ENCODE measurements at regions not wholly inside any gene's neighbourhood (a gene's known extent, or its start where the extent isn't known, plus 50 kb on each side); places are given as distances from the start of the nearest gene placed in this dataset.

- TF ChIP-seq RAD21 (IDR thresholded peaks at IDR 0.05; ENCODE audit: low read length) (no peak), SIN3A (IDR thresholded peaks at IDR 0.05; ENCODE audit: borderline replicate concordance, low read depth, low read length) (no peak), NRF1 (IDR thresholded peaks at IDR 0.05; ENCODE audit: low read depth, low read length) (no peak), MEF2A (IDR thresholded peaks at IDR 0.05; ENCODE audit: borderline replicate concordance, low read depth) (no peak), FOSL2 (IDR thresholded peaks at IDR 0.05; ENCODE audit: borderline replicate concordance, low read depth) (no peak), CTCF (IDR thresholded peaks at IDR 0.05) (no peak), FOXM1 (IDR thresholded peaks at IDR 0.05; ENCODE audit: low read depth) (no peak), JUND (IDR thresholded peaks at IDR 0.05) (no peak), SMC3 (IDR thresholded peaks at IDR 0.05; ENCODE audit: low read depth, low read length) (no peak), ELF1 (IDR thresholded peaks at IDR 0.05) (no peak), GABPA (IDR thresholded peaks at IDR 0.05; ENCODE audit: low read depth) (no peak)
- TF ChIP-seq, protein P1, sequence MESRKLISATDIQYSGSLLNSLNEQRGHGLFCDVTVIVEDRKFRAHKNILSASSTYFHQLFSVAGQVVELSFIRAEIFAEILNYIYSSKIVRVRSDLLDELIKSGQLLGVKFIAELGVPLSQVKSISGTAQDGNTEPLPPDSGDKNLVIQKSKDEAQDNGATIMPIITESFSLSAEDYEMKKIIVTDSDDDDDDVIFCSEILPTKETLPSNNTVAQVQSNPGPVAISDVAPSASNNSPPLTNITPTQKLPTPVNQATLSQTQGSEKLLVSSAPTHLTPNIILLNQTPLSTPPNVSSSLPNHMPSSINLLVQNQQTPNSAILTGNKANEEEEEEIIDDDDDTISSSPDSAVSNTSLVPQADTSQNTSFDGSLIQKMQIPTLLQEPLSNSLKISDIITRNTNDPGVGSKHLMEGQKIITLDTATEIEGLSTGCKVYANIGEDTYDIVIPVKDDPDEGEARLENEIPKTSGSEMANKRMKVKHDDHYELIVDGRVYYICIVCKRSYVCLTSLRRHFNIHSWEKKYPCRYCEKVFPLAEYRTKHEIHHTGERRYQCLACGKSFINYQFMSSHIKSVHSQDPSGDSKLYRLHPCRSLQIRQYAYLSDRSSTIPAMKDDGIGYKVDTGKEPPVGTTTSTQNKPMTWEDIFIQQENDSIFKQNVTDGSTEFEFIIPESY (IDR thresholded peaks at IDR 0.05; ENCODE audit: borderline replicate concordance, low read depth), result no peak
- Histone ChIP-seq H3K36me3 (replicated peaks in 1 of 2; ENCODE audit: control insufficient read depth in 1 of 2, insufficient read depth in 2 of 2, low read length in 1 of 2) (no peaks in the 10 kb centered on the region), H3K9me2 (no peaks in the 10 kb centered on the region), H3K4me1 (ENCODE audit: control insufficient read depth in 1 of 2, insufficient read depth in 2 of 2, low read depth in 1 of 2, low read length in 1 of 2) (peaks cover 0 to 9% of the 10 kb centered on the region in 2 experiments; a peak in 3 of 4 replicates), H4K20me1 (ENCODE audit: insufficient read depth) (no peaks in the 10 kb centered on the region), H3K79me2 (ENCODE audit: insufficient read depth) (no peaks in the 10 kb centered on the region), H3K9ac (no peak overlapping the region), H3K27me3 (ENCODE audit: insufficient read depth) (no peaks in the 10 kb centered on the region), H3K27ac (ENCODE audit: low read depth in 2 of 2, low read length in 1 of 2) (no peak overlapping the region), H2AFZ (ENCODE audit: low read depth) (no peak overlapping the region), H3K4me2 (no peak overlapping the region), H3K4me3 (ENCODE audit: low read depth in 2 of 2, low read length in 1 of 2) (no peak overlapping the region), H3F3A (replicated peaks; ENCODE audit: insufficient read depth) (peaks cover 10% of the 10 kb centered on the region), H3K9me3 (no peaks in the 10 kb centered on the region)
- POLR2A ChIA-PET, result no interaction called here
- 37% methylated on average over 4 of the region's 4 CpGs for WGBS (ENCODE audit: low lambda C conversion rate)
- CTCF ChIA-PET, result interaction anchor here (0.7 kb wide), 1 partner anchor 10 kb away, joined by 3 read pairs; no protein-coding TSS in a partner anchor
- DNase-seq, result no peak
Measured at GRCh38 chr3:146974001-146974400, 368.9 kb upstream of the PLSCR5 start.

DNA sequence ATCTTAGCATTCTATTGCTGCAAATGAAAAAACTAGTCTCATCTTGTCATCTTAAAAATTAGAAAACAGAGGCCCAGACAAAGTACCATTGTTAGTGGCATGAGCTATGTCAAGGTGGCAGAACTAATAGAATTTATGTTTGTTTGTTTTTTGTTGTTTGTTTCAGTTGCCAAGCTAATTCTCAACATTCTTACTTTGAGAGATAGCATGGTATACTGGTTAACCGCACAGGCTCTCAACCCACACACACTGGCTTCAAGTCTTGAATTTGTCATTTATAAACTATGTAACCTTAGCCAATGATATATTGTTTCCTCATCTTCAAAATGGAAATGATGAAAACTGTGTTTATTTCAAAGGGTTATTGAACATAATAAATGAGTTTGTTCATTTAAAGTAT is 367.6 kb upstream of the PLSCR5 start:
- H3K27me3 ChIP-seq (ENCODE audit: insufficient read depth), result no peaks in the 10 kb centered on the region
- no peak overlapping the region for H3K4me3 ChIP-seq (ENCODE audit: low read depth in 2 of 2, low read length in 1 of 2)
- H3K4me2 ChIP-seq, result no peak overlapping the region
- H3K36me3 ChIP-seq (replicated peaks in 1 of 2; ENCODE audit: control insufficient read depth in 1 of 2, insufficient read depth in 2 of 2, low read length in 1 of 2), result no peaks in the 10 kb centered on the region
- TF ChIP-seq PBX3 (IDR thresholded peaks at IDR 0.05) (no peak), TAF1 (IDR thresholded peaks at IDR 0.05; ENCODE audit: borderline replicate concordance, low read depth, low read length) (no peak), RXRA (IDR thresholded peaks at IDR 0.05; ENCODE audit: borderline replicate concordance, low read depth) (no peak), JUND (IDR thresholded peaks at IDR 0.05) (no peak), POLR2AphosphoS5 (IDR thresholded peaks at IDR 0.05; ENCODE audit: low read depth, low read length) (no peak), SMC3 (IDR thresholded peaks at IDR 0.05; ENCODE audit: low read depth, low read length) (no peak), IRF3 (IDR thresholded peaks at IDR 0.05; ENCODE audit: low read depth, low read length) (no peak), RCOR1 (IDR thresholded peaks at IDR 0.05; ENCODE audit: low read length) (no peak), FOSL2 (IDR thresholded peaks at IDR 0.05; ENCODE audit: borderline replicate concordance, low read depth) (no peak), RFX5 (IDR thresholded peaks at IDR 0.05; ENCODE audit: low read length) (no peak)
- TF ChIP-seq, protein P2, sequence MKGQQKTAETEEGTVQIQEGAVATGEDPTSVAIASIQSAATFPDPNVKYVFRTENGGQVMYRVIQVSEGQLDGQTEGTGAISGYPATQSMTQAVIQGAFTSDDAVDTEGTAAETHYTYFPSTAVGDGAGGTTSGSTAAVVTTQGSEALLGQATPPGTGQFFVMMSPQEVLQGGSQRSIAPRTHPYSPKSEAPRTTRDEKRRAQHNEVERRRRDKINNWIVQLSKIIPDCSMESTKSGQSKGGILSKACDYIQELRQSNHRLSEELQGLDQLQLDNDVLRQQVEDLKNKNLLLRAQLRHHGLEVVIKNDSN (IDR thresholded peaks at IDR 0.05; ENCODE audit: borderline replicate concordance, low read depth), result no peak
- no peak overlapping the region for H2AFZ ChIP-seq (ENCODE audit: low read depth)
- no peaks in the 10 kb centered on the region for H3K9me3 ChIP-seq
- H3K9me2 ChIP-seq, result no peaks in the 10 kb centered on the region
- no peak for DNase-seq
- POLR2A ChIA-PET, result no interaction called here
- H3K79me2 ChIP-seq (ENCODE audit: insufficient read depth), result no peaks in the 10 kb centered on the region
- H3K9ac ChIP-seq, result no peak overlapping the region
- H3K4me1 ChIP-seq (ENCODE audit: control insufficient read depth in 1 of 2, insufficient read depth in 2 of 2, low read depth in 1 of 2, low read length in 1 of 2), result peaks cover 0 to 15% of the 10 kb centered on the region in 2 experiments; a peak in 3 of 4 replicates
- CTCF ChIA-PET, result no interaction called here
- H3K27ac ChIP-seq (ENCODE audit: low read depth in 2 of 2, low read length in 1 of 2), result no peak overlapping the region
- peaks cover 23% of the 10 kb centered on the region for H3F3A ChIP-seq (replicated peaks; ENCODE audit: insufficient read depth)
- H4K20me1 ChIP-seq (ENCODE audit: insufficient read depth), result no peaks in the 10 kb centered on the region
- WGBS (ENCODE audit: low lambda C conversion rate), result 63% methylated on average over 1 of the region's 1 CpG

Measured in SK-N-SH (cell line).